ENCODE measurements at regions not wholly inside any gene's neighbourhood (a gene's known extent, or its start where the extent isn't known, plus 50 kb on each side); places are given as distances from the start of the nearest gene placed in this dataset.

- no peak for TF ChIP-seq EZH2 (IDR thresholded peaks at IDR 0.05; ENCODE audit: borderline replicate concordance, low read length)
- TF ChIP-seq, protein P1, sequence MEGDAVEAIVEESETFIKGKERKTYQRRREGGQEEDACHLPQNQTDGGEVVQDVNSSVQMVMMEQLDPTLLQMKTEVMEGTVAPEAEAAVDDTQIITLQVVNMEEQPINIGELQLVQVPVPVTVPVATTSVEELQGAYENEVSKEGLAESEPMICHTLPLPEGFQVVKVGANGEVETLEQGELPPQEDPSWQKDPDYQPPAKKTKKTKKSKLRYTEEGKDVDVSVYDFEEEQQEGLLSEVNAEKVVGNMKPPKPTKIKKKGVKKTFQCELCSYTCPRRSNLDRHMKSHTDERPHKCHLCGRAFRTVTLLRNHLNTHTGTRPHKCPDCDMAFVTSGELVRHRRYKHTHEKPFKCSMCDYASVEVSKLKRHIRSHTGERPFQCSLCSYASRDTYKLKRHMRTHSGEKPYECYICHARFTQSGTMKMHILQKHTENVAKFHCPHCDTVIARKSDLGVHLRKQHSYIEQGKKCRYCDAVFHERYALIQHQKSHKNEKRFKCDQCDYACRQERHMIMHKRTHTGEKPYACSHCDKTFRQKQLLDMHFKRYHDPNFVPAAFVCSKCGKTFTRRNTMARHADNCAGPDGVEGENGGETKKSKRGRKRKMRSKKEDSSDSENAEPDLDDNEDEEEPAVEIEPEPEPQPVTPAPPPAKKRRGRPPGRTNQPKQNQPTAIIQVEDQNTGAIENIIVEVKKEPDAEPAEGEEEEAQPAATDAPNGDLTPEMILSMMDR (IDR thresholded peaks at IDR 0.05; ENCODE audit: low read length): no peak
- H3K27me3 ChIP-seq (ENCODE audit: insufficient read depth, low read length): no peaks in the 10 kb centered on the region
- H3K9me2 ChIP-seq (ENCODE audit: low read depth, low read length): no peaks in the 10 kb centered on the region
- H3K4me3 ChIP-seq (ENCODE audit: low read depth, low read length, poor library complexity, severe bottlenecking): no peak overlapping the region
- peaks cover 11% of the 10 kb centered on the region for H3K9me3 ChIP-seq (ENCODE audit: low read length)
- H3K4me1 ChIP-seq (ENCODE audit: insufficient read depth, low read length, severe bottlenecking): no peaks in the 10 kb centered on the region
- H3F3A ChIP-seq (ENCODE audit: insufficient read depth, low read length): no peaks in the 10 kb centered on the region
- H3K9ac ChIP-seq (ENCODE audit: low read length): no peak overlapping the region
- no peak overlapping the region for H3K27ac ChIP-seq (ENCODE audit: low read depth, low read length, poor library complexity, severe bottlenecking)
- no peak overlapping the region for H3K4me2 ChIP-seq (ENCODE audit: low read length)
- no peaks in the 10 kb centered on the region for H3K79me2 ChIP-seq (ENCODE audit: insufficient read depth, low read length)
- no peaks in the 10 kb centered on the region for H4K20me1 ChIP-seq (ENCODE audit: insufficient read depth, low read length)
- H3K36me3 ChIP-seq (ENCODE audit: insufficient read depth, low read length): no peaks in the 10 kb centered on the region
- H2AFZ ChIP-seq (ENCODE audit: low read length): no peak overlapping the region
Observed at GRCh38 chr11:71329165-71329510, 76.8 kb upstream of the SHANK2 start.

DNA sequence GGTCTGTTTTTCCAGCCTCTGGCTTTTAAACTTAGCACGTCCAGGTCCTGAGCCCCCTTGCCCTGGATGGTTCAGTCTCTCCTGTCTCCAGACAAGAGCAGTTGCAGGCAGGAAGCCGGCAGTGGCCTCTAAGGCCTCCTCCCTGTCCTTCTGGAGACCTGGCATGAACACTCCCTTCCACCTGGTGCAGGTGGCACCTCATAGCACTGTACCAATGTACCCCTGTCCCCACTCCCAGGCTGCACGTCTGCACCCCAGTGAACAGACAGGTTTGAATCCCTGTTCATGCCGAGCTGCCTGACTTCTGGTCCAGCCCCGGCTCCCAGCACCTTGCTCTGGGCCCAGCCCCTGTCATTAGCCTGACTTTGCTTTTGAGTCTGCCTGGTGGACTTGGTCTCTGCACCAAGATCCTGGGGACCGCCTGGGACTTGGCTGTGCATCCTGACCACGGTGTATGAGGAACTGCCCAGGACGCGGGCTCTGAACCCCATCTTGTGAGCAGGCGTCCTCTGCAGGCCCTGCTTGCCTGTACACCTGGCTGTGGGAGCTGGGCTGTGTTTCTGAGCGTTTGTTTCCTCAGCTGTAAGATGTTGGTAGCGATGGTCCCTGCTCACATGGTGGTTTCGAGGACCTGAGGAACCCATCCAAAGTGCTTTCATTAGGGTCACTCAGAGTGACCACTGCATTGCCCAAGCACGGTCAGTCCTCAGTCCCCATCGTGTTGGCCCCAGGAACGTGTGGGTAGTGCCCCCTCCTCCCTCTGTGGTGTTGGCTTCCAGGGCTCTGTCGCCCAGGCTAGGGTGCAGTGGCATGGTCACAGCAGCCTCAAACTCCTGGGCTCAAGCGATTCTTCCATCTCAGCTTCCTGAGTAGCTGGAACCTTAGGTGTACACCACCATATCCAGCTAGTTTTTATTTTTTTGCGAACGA lies 75.0 kb upstream of the SHANK2 start:
- H3F3A ChIP-seq (ENCODE audit: insufficient read depth, low read length): no peaks in the 10 kb centered on the region
- no peaks in the 10 kb centered on the region for H4K20me1 ChIP-seq (ENCODE audit: insufficient read depth, low read length)
- H3K4me3 ChIP-seq (ENCODE audit: low read depth, low read length, poor library complexity, severe bottlenecking): no peak overlapping the region
- TF ChIP-seq, protein P1 (IDR thresholded peaks at IDR 0.05; ENCODE audit: low read length): no peak
- no peak for TF ChIP-seq EZH2 (IDR thresholded peaks at IDR 0.05; ENCODE audit: borderline replicate concordance, low read length)
- no peaks in the 10 kb centered on the region for H3K36me3 ChIP-seq (ENCODE audit: insufficient read depth, low read length)
- H3K4me1 ChIP-seq (ENCODE audit: insufficient read depth, low read length, severe bottlenecking): no peaks in the 10 kb centered on the region
- no peaks in the 10 kb centered on the region for H3K79me2 ChIP-seq (ENCODE audit: insufficient read depth, low read length)
- H3K27me3 ChIP-seq (ENCODE audit: insufficient read depth, low read length): no peaks in the 10 kb centered on the region
- no peaks in the 10 kb centered on the region for H3K9me3 ChIP-seq (ENCODE audit: low read length)
- H2AFZ ChIP-seq (ENCODE audit: low read length): no peak overlapping the region
- no peak overlapping the region for H3K27ac ChIP-seq (ENCODE audit: low read depth, low read length, poor library complexity, severe bottlenecking)
- H3K4me2 ChIP-seq (ENCODE audit: low read length): no peak overlapping the region
- H3K9ac ChIP-seq (ENCODE audit: low read length): no peak overlapping the region
- no peaks in the 10 kb centered on the region for H3K9me2 ChIP-seq (ENCODE audit: low read depth, low read length)

DNA sequence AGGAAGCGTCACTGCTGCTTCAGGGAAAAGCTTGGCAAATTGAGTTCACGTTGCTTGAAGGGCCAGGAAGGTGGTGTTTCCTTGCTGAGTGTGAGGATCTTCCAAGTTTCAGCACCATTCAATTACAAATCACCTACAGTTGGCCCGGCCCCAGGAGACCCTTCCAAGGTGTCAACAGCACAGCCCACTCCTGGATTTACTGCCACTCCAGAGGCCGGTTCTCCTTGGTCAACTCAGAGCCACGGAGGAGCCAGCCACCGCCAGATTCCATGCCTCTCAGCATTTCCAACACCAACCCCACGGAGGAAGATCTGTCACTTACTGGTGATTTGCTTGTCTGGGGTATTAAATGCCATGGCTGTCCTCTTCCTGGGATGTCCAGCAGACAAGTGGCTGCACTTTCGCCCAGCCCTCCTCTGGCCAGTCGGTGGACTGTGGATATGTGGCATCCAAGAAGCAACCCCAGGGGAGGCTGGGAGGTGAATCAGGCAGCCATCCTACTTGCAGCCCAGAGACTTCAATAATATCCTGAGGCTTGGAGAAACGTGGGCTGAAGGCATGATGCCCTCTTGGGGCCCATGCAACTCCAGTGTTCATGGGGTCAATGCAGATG lies 74.1 kb upstream of the SHANK2 start:
- Histone ChIP-seq H3K27me3 (ENCODE audit: insufficient read depth, low read length) (no peaks in the 10 kb centered on the region), H3K9ac (ENCODE audit: low read length) (no peak overlapping the region)
- TF ChIP-seq EZH2 (IDR thresholded peaks at IDR 0.05; ENCODE audit: borderline replicate concordance, low read length): no peak
- TF ChIP-seq, protein P1 (IDR thresholded peaks at IDR 0.05; ENCODE audit: low read length): no peak

More for the DNA sequence above, 74.1 kb upstream of the SHANK2 start:
- H3F3A ChIP-seq (ENCODE audit: insufficient read depth, low read length): no peaks in the 10 kb centered on the region
- H2AFZ ChIP-seq (ENCODE audit: low read length): no peak overlapping the region
- no peaks in the 10 kb centered on the region for H3K79me2 ChIP-seq (ENCODE audit: insufficient read depth, low read length)
- H3K27ac ChIP-seq (ENCODE audit: low read depth, low read length, poor library complexity, severe bottlenecking): no peak overlapping the region
- H3K4me1 ChIP-seq (ENCODE audit: insufficient read depth, low read length, severe bottlenecking): no peaks in the 10 kb centered on the region
- H3K36me3 ChIP-seq (ENCODE audit: insufficient read depth, low read length): no peaks in the 10 kb centered on the region
- no peak overlapping the region for H3K4me3 ChIP-seq (ENCODE audit: low read depth, low read length, poor library complexity, severe bottlenecking)
- H3K4me2 ChIP-seq (ENCODE audit: low read length): no peak overlapping the region
- H4K20me1 ChIP-seq (ENCODE audit: insufficient read depth, low read length): no peaks in the 10 kb centered on the region
- H3K9me3 ChIP-seq (ENCODE audit: low read length): no peaks in the 10 kb centered on the region
- no peaks in the 10 kb centered on the region for H3K9me2 ChIP-seq (ENCODE audit: low read depth, low read length)
